ENCODE measurements at regions not wholly inside any gene's neighbourhood (a gene's known extent, or its start where the extent isn't known, plus 50 kb on each side); places are given as distances from the start of the nearest gene placed in this dataset.

DNA sequence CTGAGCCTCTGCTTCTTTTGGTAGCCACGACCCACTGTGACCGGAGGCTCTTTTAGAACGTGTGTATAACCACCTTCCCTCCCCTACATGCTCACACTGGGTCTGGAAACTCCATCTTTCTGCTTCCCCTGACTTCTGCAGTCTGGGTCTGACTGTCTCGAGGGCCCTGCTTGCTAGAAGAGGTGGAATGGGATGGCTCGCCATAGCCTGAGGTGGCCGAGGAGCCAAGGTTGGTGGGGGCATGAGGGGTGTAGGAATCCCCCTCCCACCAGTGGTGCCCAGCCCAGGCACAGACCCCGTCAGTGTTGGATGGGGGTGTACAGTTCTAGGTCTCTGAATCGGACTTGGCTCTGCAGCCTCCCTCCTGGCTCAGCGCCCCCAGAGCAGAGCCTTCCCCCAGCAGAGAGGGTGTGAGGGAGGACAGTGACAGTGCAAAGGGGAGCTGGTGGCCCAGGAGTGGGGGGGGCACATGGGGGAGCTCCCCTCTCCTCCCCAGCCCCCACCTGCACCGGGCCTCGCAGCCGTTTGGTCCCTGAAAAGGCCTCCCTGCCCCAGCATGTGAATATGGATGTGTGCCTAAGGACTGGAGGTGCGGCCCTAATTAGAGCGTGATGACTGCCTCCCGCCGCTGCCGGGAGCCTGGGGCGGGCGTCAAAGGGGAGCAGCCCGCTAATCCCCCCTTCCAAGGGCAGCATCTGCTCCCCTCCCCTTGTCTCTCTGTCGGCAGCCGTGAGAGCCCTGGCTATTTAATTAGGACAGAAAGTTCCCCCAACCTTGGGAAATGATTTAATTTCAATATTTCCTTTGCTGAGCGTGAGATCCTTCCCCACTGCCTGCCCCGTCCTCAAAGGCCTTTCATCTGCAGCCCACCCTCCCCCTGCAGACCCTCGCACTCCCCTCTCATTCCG, 196.2 kb upstream of the C14orf180 start:
- peaks cover 24% of the 10 kb centered on the region for H3K36me3 Mint-ChIP-seq
- no peak overlapping the region for H3K27ac ChIP-seq (ENCODE audit: low read length)
- no peak overlapping the region for H3K4me3 Mint-ChIP-seq
- H3K36me3 ChIP-seq (ENCODE audit: control insufficient read depth, insufficient read depth, low read length), result no peaks in the 10 kb centered on the region
- peaks cover 17% of the 10 kb centered on the region for H3K4me1 ChIP-seq (ENCODE audit: control insufficient read depth, insufficient read depth, low read length)
- no peak overlapping the region for H3K4me3 ChIP-seq (ENCODE audit: low read length)
- no peaks in the 10 kb centered on the region for H3K27me3 ChIP-seq (ENCODE audit: control insufficient read depth, insufficient read depth, low read length)
- H3K9me3 ChIP-seq (ENCODE audit: control insufficient read depth, insufficient read depth, low read length), result peaks cover 13% of the 10 kb centered on the region
- peaks cover 0 to 5% of the 10 kb centered on the region in 2 donors for H3K27me3 Mint-ChIP-seq (ENCODE audit: low read depth in 2 of 2)
- intact Hi-C loops (cut with micrococcal nuclease), result no loop called here
- peaks cover 3 to 4% of the 10 kb centered on the region in 2 donors for H3K9me3 Mint-ChIP-seq
- peaks cover 5 to 6% of the 10 kb centered on the region in 2 donors for H3K4me1 Mint-ChIP-seq
- no peak for DNase-seq
- no peak for TF ChIP-seq CTCF (IDR thresholded peaks at IDR 0.05)
- ATAC-seq, result no peak
- H3K27ac Mint-ChIP-seq, result no peak overlapping the region
- WGBS (ENCODE audit: insufficient coverage), result 68% methylated on average over 20 of the region's 26 CpGs

GRCh38 chr14:104383996-104384775, 195.4 kb upstream of the C14orf180 start:
- Histone ChIP-seq H3K4me3 (ENCODE audit: low read length) (no peak overlapping the region), H3K27ac (ENCODE audit: low read length) (no peak overlapping the region), H3K4me1 (ENCODE audit: control insufficient read depth, insufficient read depth, low read length) (peaks cover 26% of the 10 kb centered on the region), H3K36me3 (ENCODE audit: control insufficient read depth, insufficient read depth, low read length) (no peaks in the 10 kb centered on the region), H3K27me3 (ENCODE audit: control insufficient read depth, insufficient read depth, low read length) (no peaks in the 10 kb centered on the region), H3K9me3 (ENCODE audit: control insufficient read depth, insufficient read depth, low read length) (peaks cover 10% of the 10 kb centered on the region)
- Mint-ChIP-seq H3K27ac (no peak overlapping the region), H3K36me3 (peaks cover 19% of the 10 kb centered on the region), H3K27me3 (ENCODE audit: low read depth in 2 of 2) (peaks cover 0 to 2% of the 10 kb centered on the region in 2 donors), H3K4me3 (no peak overlapping the region), H3K9me3 (peaks cover 3 to 4% of the 10 kb centered on the region in 2 donors), H3K4me1 (peaks cover 9 to 10% of the 10 kb centered on the region in 2 donors)
- no peak for TF ChIP-seq CTCF (IDR thresholded peaks at IDR 0.05)
- intact Hi-C loops (cut with micrococcal nuclease), result no loop called here
- no peak for ATAC-seq
- DNase-seq, result peak in 1 of 2 donors; percentile 22
- 69% methylated on average over 19 of the region's 19 CpGs for WGBS (ENCODE audit: insufficient coverage)

GRCh38 chr14:104384776-104385071, 194.8 kb upstream of the C14orf180 start:
- Histone ChIP-seq H3K36me3 (ENCODE audit: control insufficient read depth, insufficient read depth, low read length) (no peaks in the 10 kb centered on the region), H3K27me3 (ENCODE audit: control insufficient read depth, insufficient read depth, low read length) (no peaks in the 10 kb centered on the region), H3K4me1 (ENCODE audit: control insufficient read depth, insufficient read depth, low read length) (peaks cover 31% of the 10 kb centered on the region), H3K27ac (ENCODE audit: low read length) (no peak overlapping the region), H3K9me3 (ENCODE audit: control insufficient read depth, insufficient read depth, low read length) (peaks cover 7% of the 10 kb centered on the region), H3K4me3 (ENCODE audit: low read length) (no peak overlapping the region)
- Mint-ChIP-seq H3K27ac (no peak overlapping the region), H3K36me3 (peaks cover 17% of the 10 kb centered on the region), H3K4me1 (peaks cover 10 to 12% of the 10 kb centered on the region in 2 donors), H3K4me3 (no peak overlapping the region), H3K27me3 (ENCODE audit: low read depth in 2 of 2) (peaks cover 0 to 2% of the 10 kb centered on the region in 2 donors), H3K9me3 (peaks cover 3 to 4% of the 10 kb centered on the region in 2 donors)
- 91% methylated on average over 6 of the region's 6 CpGs for WGBS (ENCODE audit: insufficient coverage)
- intact Hi-C loops (cut with micrococcal nuclease), result no loop called here
- DNase-seq, result no peak
- no peak for ATAC-seq
- TF ChIP-seq CTCF (IDR thresholded peaks at IDR 0.05), result no peak
